C1 segment of cervical spinal cord (tissue), 14 donors: ENCODE measurements at regions not wholly inside any gene's neighbourhood (a gene's known extent, or its start where the extent isn't known, plus 50 kb on each side); places are given as distances from the start of the nearest gene placed in this dataset.
"Not testable (repeated sequence)": the region's sequence is repeated elsewhere in the genome, so short reads cannot be mapped to it uniquely, and the experiment has no call there.

ENCODE experiments used
- DNase-seq, 14 donors: peaks; one replicate each; lab custom pipeline; 2025; lab: John Stamatoyannopoulos, UW

- DNase-seq = no peak
Measured at GRCh38 chr2:65957886-65958285, 477.0 kb upstream of the MEIS1 start.

GRCh38 chr2:65957454-65957853, 477.5 kb upstream of the MEIS1 start:
- DNase-seq = no peak

GRCh38 chr2:65955259-65955658, 479.7 kb upstream of the MEIS1 start:
- DNase-seq = no peak

GRCh38 chr2:65952966-65953761, 481.8 kb upstream of the MEIS1 start:
- no peak for DNase-seq

GRCh38 chr2:65944213-65944612, 490.7 kb upstream of the MEIS1 start:
- DNase-seq = no peak

- DNase-seq = no peak
Measured at GRCh38 chr2:65943099-65943786, 491.7 kb upstream of the MEIS1 start.

GRCh38 chr2:65940856-65941255, 494.1 kb upstream of the MEIS1 start:
- no peak for DNase-seq

- no peak for DNase-seq
Measured at GRCh38 chr2:65939687-65940086, 495.2 kb upstream of the MEIS1 start.

GRCh38 chr2:65937379-65938160, 497.4 kb upstream of the MEIS1 start:
- no peak for DNase-seq

GRCh38 chr2:65934992-65935629, 499.8 kb upstream of the MEIS1 start:
- DNase-seq = no peak

- DNase-seq = no peak
Measured at GRCh38 chr2:65932571-65932970, 500.2 kb upstream of the SPRED2 start.

GRCh38 chr2:65931056-65931455, 498.7 kb upstream of the SPRED2 start:
- DNase-seq = no peak

- DNase-seq = no peak
Measured at GRCh38 chr2:65930259-65930658, 497.9 kb upstream of the SPRED2 start.

GRCh38 chr2:65929664-65930063, 497.3 kb upstream of the SPRED2 start:
- DNase-seq = not testable (repeated sequence)

- DNase-seq = no peak
Measured at GRCh38 chr2:65922794-65923193, 490.4 kb upstream of the SPRED2 start.

GRCh38 chr2:65922030-65922429, 489.6 kb upstream of the SPRED2 start:
- no peak for DNase-seq

GRCh38 chr2:65921116-65921515, 488.7 kb upstream of the SPRED2 start:
- DNase-seq = no peak

- DNase-seq = no peak
Measured at GRCh38 chr2:65920659-65921058, 488.3 kb upstream of the SPRED2 start.

- no peak for DNase-seq
Measured at GRCh38 chr2:65919550-65920188, 487.3 kb upstream of the SPRED2 start.

GRCh38 chr2:65918760-65919187, 486.4 kb upstream of the SPRED2 start:
- DNase-seq = no peak

- no peak for DNase-seq
Measured at GRCh38 chr2:65917986-65918385, 485.6 kb upstream of the SPRED2 start.
